ENCODE measurements at regions not wholly inside any gene's neighbourhood (a gene's known extent, or its start where the extent isn't known, plus 50 kb on each side); places are given as distances from the start of the nearest gene placed in this dataset.

DNA sequence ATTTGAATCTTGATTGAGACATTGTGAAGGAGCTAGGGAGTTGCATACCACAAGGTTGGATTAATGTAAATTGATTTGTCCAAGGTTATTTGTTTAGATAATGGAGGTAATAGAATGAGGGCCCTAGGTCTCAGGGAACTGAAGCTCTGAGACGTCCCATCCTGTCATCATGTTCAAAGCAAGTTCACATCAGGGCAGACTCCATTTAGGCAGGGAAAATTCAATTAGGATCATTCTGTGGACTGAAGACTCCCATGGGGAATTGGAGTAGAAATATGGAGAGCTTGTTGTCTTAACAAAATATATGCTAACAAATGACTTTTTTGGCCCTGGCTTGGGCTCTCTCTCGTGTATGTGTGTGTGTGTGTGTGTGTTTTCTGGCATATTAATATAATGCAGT is 722.0 kb upstream of the ADAMTS16 start:
- TF ChIP-seq, protein P1, sequence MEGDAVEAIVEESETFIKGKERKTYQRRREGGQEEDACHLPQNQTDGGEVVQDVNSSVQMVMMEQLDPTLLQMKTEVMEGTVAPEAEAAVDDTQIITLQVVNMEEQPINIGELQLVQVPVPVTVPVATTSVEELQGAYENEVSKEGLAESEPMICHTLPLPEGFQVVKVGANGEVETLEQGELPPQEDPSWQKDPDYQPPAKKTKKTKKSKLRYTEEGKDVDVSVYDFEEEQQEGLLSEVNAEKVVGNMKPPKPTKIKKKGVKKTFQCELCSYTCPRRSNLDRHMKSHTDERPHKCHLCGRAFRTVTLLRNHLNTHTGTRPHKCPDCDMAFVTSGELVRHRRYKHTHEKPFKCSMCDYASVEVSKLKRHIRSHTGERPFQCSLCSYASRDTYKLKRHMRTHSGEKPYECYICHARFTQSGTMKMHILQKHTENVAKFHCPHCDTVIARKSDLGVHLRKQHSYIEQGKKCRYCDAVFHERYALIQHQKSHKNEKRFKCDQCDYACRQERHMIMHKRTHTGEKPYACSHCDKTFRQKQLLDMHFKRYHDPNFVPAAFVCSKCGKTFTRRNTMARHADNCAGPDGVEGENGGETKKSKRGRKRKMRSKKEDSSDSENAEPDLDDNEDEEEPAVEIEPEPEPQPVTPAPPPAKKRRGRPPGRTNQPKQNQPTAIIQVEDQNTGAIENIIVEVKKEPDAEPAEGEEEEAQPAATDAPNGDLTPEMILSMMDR (IDR thresholded peaks at IDR 0.05), result no peak
- TF ChIP-seq POLR2A (IDR thresholded peaks at IDR 0.05), result no peak
- TF ChIP-seq POLR2AphosphoS5 (IDR thresholded peaks at IDR 0.05), result no peak
- TF ChIP-seq EP300 (IDR thresholded peaks at IDR 0.05), result no peak
